ENCODE measurements at regions not wholly inside any gene's neighbourhood (a gene's known extent, or its start where the extent isn't known, plus 50 kb on each side); places are given as distances from the start of the nearest gene placed in this dataset.

DNA sequence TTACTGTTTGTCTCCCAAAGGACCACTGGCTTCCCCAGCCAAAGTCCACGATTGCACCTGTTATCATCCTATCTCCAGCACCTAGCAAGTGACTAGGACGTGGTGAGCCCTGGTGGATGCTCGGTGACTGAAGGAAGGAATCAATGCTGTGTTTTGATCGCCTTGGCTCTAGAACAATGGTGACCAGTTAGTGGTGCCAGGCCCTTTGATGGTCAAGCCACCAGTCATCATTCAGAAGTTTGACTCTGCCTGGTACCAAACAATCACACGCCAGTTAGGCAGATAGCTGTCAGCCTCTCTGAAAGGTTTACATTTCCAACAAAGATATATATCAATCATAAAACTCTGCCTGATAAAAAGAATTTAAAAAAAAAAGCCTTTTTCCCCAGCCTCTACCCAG lies 244.1 kb downstream of the SH3BP4 start:
- TF ChIP-seq POLR2A (IDR thresholded peaks at IDR 0.05), result no peak
- TF ChIP-seq POLR2AphosphoS5 (IDR thresholded peaks at IDR 0.05), result no peak
- TF ChIP-seq, protein P1, sequence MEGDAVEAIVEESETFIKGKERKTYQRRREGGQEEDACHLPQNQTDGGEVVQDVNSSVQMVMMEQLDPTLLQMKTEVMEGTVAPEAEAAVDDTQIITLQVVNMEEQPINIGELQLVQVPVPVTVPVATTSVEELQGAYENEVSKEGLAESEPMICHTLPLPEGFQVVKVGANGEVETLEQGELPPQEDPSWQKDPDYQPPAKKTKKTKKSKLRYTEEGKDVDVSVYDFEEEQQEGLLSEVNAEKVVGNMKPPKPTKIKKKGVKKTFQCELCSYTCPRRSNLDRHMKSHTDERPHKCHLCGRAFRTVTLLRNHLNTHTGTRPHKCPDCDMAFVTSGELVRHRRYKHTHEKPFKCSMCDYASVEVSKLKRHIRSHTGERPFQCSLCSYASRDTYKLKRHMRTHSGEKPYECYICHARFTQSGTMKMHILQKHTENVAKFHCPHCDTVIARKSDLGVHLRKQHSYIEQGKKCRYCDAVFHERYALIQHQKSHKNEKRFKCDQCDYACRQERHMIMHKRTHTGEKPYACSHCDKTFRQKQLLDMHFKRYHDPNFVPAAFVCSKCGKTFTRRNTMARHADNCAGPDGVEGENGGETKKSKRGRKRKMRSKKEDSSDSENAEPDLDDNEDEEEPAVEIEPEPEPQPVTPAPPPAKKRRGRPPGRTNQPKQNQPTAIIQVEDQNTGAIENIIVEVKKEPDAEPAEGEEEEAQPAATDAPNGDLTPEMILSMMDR (IDR thresholded peaks at IDR 0.05 in 8 of 11, conservative IDR thresholded peaks at IDR 0.05 in 3 of 11), result no peak
- Histone ChIP-seq H3K9me3 (no peaks in the 10 kb centered on the region), H3K36me3 (no peaks in the 10 kb centered on the region), H3K4me1 (no peaks in the 10 kb centered on the region), H3K27me3 (replicated peaks in 1 of 7) (peaks cover 0 to 34% (median 0%) of the 10 kb centered on the region in 7 donors), H3K27ac (no peak overlapping the region), H3K4me3 (no peak overlapping the region)
- DNase-seq, result no peak
- intact Hi-C loops (cut with DNase I; ENCODE audit: low total_unique reads), result no loop called here
- WGBS, 5 donors, result 75 to 95% (median 89%) methylated on average over 2 to 5 of the region's 5 CpGs

DNA sequence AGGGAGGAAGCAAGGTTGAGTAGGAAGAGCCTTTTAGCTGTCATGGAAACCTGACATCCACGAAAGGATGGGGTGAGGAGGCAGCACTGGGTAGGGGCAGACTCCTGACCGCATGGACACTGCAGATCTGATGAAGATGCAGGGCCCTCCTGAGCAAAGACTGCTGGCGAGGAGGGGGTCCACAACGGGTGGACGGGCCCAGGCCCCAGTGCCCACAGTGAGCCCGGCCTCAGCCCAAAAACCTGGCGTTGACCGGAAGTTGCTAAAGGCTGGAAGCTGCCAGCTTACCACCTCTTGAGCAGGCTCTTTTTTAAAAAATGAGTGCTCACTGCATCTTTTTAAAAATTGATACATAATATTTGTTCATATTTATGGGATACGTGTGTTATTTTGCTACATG lies 247.3 kb downstream of the SH3BP4 start:
- DNase-seq, result no peak
- intact Hi-C loops (cut with DNase I; ENCODE audit: low total_unique reads), result no loop called here
- H3K36me3 ChIP-seq, result no peaks in the 10 kb centered on the region
- no peak overlapping the region for H3K4me3 ChIP-seq
- no peaks in the 10 kb centered on the region for H3K9me3 ChIP-seq
- peaks cover 0 to 21% (median 0%) of the 10 kb centered on the region in 7 donors for H3K27me3 ChIP-seq (replicated peaks in 1 of 7)
- TF ChIP-seq POLR2A (IDR thresholded peaks at IDR 0.05) (no peak), POLR2AphosphoS5 (IDR thresholded peaks at IDR 0.05) (no peak)
- TF ChIP-seq, protein P1 (IDR thresholded peaks at IDR 0.05 in 8 of 11, conservative IDR thresholded peaks at IDR 0.05 in 3 of 11), result no peak
- WGBS, 5 donors, result 88 to 97% (median 89%) methylated on average over 9 of the region's 9 CpGs
- H3K4me1 ChIP-seq, result no peaks in the 10 kb centered on the region
- H3K27ac ChIP-seq, result no peak overlapping the region

DNA sequence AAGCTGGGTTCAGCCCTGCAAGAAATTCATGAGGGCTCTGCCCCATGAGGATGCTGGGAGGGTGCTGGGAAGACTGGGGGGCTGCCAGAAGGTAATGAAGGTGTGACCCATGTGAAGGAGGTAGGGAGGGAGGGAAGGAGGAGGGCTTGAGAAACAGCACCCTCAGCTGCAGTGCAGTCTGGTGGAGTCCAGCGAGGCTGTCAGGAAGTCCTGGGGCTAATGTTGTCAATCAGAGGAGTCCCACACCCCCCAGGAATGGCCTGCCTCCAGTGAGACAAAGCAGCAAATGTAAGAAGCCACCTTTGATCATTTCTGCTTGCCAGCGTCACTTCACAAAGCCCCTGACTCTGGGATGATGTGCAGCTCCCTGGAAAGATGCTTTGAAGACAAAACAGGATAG lies 248.4 kb downstream of the SH3BP4 start:
- Histone ChIP-seq H3K4me1 (no peaks in the 10 kb centered on the region), H3K4me3 (no peak overlapping the region), H3K9me3 (no peaks in the 10 kb centered on the region), H3K27ac (no peak overlapping the region), H3K36me3 (no peaks in the 10 kb centered on the region), H3K27me3 (replicated peaks in 1 of 7) (peaks cover 0 to 24% (median 0%) of the 10 kb centered on the region in 7 donors)
- WGBS, 5 donors, result 46 to 62% (median 56%) methylated on average over 2 of the region's 2 CpGs
- TF ChIP-seq, protein P1 (IDR thresholded peaks at IDR 0.05 in 8 of 11, conservative IDR thresholded peaks at IDR 0.05 in 3 of 11), result no peak
- TF ChIP-seq POLR2AphosphoS5 (IDR thresholded peaks at IDR 0.05) (no peak), POLR2A (IDR thresholded peaks at IDR 0.05) (no peak)
- DNase-seq, result no peak
- intact Hi-C loops (cut with DNase I; ENCODE audit: low total_unique reads), result no loop called here

DNA sequence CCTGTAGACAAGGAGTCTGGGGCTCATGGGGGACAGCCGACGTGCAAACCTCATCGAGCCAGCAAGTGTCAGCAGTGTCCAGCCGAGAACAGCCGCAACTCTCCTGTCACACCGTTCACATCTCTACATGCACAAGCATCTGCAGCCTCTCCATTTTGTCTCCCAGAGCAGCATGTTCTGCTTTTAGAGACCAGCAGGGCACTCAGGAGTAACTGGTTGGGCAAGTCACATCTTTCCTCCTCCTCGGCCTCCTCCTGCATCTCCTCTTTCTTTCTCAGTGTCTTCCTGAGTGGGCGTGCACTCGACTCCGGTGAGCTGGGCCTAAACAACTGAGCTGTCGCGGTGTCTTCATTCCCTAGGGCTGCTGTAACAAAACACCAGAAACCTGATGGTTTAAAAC lies 249.9 kb downstream of the SH3BP4 start:
- Histone ChIP-seq H3K36me3 (no peaks in the 10 kb centered on the region), H3K4me3 (no peak overlapping the region), H3K9me3 (no peaks in the 10 kb centered on the region), H3K27me3 (replicated peaks in 1 of 7) (peaks cover 0 to 23% (median 0%) of the 10 kb centered on the region in 7 donors), H3K27ac (no peak overlapping the region), H3K4me1 (no peaks in the 10 kb centered on the region)
- intact Hi-C loops (cut with DNase I; ENCODE audit: low total_unique reads), result no loop called here
- WGBS, 5 donors, result 82 to 90% (median 86%) methylated on average over 12 of the region's 12 CpGs
- DNase-seq, result no peak
- TF ChIP-seq, protein P1 (IDR thresholded peaks at IDR 0.05 in 8 of 11, conservative IDR thresholded peaks at IDR 0.05 in 3 of 11), result no peak
- TF ChIP-seq POLR2AphosphoS5 (IDR thresholded peaks at IDR 0.05), result no peak
- TF ChIP-seq POLR2A (IDR thresholded peaks at IDR 0.05), result no peak

Measured in spleen (tissue), 11 donors.